GM18499 (cell line): ENCODE measurements at regions not wholly inside any gene's neighbourhood (a gene's known extent, or its start where the extent isn't known, plus 50 kb on each side); places are given as distances from the start of the nearest gene placed in this dataset.

Experiments used
- ATAC-seq: cut with Tn5 transposase; IDR thresholded peaks from one replicate; pipeline ENCODE4 v1.9.1; 2021; ENCODE audit warnings: moderate number of reproducible peaks; ENCODE audit not compliant: insufficient read depth, unreplicated experiment

DNA sequence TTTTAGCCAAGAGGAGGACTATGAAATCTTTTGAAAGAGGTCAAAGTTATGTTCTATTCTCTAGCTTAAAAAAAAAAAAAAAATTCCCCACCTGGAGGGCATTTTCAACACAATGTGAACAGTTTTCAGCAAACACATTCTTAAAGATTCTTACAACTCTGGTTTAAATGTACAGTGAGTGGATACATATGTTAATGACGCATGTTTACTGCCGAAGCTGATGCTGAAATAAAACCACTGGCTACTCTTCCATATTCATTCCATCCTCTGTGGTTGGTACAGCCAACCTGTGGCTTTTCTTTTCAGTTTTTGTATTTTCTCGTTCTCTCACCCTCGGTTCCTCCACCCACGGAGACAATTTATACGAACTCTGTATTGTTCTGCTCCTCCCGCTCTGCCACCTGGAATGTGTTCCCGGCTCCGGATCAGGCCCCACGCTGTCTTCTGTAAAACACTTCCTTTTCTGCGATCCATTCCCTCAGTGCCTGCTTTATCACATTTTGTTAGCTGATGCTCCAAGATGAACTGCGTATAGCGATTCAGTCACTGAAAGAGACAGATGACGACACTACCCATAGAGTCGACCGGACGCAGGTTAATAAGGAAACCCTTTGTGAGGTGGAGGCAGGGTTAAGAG, 466.4 kb upstream of the ARGLU1 start:
- no peak for ATAC-seq

GRCh38 chr13:107031716-107032115, 463.8 kb upstream of the ARGLU1 start:
- ATAC-seq, result no peak

DNA sequence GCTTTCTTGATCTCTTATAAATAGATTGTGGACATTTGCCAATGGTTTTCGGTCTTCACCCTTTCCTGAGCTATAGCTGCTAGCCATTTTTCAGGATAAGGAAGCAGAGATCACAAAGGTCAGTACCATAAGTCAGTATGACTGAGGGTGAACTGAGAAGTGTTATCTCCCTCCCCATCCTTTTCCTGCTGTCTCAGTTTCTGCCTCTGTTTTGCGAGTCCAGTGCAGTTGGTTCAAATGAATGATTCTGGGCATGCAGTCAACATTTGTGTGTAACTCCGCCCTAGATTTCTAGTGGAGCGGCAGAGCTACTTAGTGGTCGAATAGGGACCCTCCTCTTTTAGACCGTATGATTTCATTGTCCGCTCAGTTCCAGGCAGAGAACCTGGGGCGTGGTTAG, 460.8 kb upstream of the ARGLU1 start:
- no peak for ATAC-seq

DNA sequence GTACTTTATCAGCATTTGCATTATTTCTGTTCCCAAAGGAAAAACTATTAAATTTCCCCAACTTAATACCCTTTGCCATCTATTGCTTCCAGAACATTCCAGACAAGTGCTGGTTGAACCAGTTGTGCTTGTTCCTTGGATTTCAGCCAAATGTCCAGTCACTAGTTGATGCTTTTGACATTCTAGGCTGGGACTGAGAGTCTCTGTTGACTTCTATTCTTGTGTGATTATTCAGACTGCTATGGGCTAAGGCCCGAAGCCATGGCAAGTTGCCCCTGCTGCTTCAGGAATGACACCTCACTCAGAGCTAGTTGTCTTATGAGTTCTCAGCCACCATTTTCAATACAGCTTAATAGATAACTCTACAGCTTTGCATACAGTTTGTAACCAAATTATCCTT, 458.1 kb upstream of the ARGLU1 start:
- no peak for ATAC-seq

DNA sequence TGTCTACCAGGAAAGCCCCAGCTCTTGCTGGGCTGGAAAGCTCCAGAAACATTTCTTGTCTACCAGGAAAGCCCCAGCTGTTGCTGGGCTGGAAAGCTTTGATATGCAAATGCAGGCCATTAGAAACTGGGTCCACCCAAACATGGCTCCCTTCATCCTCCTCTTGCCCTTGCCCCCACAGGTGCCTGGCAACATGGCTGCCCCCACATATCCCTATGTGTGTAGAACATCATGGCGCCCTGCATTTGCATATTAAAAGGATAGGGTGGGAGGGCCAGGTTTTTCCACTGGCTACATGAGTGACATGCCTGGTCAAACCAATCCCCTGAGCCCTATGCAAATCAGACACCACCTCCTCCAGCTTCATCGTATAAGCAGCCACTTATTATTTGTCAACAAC, 455.4 kb upstream of the ARGLU1 start:
- no peak for ATAC-seq

DNA sequence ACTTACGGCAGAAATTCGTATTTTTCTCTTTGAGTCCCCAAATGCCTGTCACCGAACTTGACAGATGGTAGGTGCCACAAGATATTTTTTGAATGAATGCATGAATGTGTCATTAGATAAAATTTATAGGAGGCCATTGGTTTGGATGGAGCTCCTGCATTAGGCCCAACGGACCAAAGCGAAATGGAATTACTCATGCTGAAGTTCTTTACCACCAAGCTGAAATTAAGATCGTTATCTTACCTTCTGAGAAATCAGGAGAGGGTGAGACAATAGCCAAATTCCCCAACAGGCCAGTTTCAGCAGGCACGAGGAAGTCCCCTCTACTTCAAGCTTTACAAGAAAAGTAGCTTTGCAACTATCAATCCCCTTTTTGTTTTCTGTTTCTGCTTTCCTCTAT, 452.5 kb upstream of the ARGLU1 start:
- ATAC-seq, result no peak

DNA sequence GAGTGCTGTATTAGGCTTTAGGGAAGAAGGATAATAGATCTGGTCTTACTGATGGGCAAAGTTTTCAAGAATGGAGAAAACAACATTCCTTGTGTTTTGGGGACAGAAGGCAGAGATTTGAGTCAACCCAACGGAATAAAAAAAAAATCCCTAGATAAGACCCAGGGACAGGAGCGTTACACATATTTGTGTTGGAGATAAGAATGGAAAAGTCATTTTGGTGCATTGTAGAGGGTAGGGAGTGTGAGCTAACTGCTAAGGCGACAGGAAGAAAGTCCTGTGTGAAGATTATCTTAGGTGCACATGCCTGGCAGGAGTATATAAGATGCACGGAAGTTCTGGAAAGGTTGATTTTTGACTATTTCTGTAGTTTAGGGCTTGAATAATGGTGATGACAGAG, 450.3 kb upstream of the ARGLU1 start:
- no peak for ATAC-seq

DNA sequence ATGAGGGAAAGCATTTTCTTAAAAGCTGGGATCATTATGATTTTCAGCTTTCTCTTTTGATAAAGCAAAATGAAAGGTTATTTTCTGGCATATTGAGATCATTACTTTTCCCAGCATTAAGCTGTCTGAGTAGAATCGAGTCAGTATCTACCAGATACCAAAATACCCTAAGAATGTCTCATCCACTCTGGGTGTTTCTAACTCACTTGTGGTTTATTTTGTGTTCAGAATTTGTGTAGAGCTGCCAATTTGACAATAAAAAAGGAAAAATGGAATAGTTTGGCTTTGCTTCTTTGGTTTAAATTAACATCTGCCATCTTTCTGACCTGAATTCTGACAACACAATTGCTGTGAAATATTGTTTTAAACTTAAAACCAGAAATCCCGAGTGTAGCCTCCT, 438.7 kb upstream of the ARGLU1 start:
- ATAC-seq, result no peak

DNA sequence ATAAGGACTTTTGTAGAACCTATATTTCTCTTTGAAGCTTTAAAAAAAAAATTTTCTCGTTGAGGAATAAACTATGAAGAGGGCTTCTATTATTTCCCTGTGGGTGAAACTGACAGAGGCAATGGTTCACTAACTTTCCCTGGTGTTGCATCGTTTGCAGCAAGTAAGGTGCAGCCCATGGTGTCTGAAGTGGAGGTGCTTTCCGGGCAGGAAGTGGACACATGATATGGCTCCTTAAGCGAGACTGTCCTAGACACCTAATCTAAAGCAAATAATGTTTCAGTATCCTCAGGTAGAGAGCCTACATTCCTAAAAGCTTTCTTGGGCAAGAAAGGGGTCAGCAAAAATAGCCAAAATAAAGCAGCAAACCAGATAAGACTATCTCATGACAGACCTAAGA, 437.6 kb upstream of the ARGLU1 start:
- ATAC-seq, result no peak

- ATAC-seq, result no peak
These were observed 436.0 kb upstream of the ARGLU1 start for GRCh38 chr13:107003911-107004310.

- ATAC-seq, result no peak
These were observed 430.7 kb upstream of the ARGLU1 start for GRCh38 chr13:106998664-106999063.

GRCh38 chr13:106997696-106998095, 429.8 kb upstream of the ARGLU1 start:
- no peak for ATAC-seq

GRCh38 chr13:106996867-106997618, 429.1 kb upstream of the ARGLU1 start:
- no peak for ATAC-seq

- no peak for ATAC-seq
These were observed 422.7 kb upstream of the ARGLU1 start for GRCh38 chr13:106990594-106990993.

DNA sequence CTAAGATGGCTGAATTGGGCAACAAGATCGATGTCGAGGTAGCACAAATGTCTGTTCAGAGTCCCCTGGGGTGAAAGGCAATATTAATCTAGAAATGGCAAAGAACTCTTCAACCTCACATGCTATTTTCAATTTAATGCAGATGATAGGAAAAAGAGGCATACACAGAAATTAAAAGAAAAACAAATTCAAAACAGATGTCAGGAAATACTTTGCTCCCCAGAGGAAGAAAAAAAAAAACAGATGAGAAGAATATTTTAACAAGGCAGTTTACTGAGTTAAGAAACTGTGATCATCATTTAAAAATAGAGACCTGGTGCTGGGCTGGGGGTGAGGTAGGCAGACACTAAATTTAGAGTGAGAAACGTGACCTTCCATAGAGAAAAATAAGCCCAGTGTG, 421.9 kb upstream of the ARGLU1 start:
- ATAC-seq, result no peak

- ATAC-seq, result no peak
These were observed 419.5 kb upstream of the ARGLU1 start for GRCh38 chr13:106987427-106987785.

GRCh38 chr13:106986687-106987426, 418.9 kb upstream of the ARGLU1 start:
- ATAC-seq, result no peak

- ATAC-seq, result no peak
These were observed 418.1 kb upstream of the ARGLU1 start for GRCh38 chr13:106986033-106986484.

GRCh38 chr13:106985481-106985880, 417.5 kb upstream of the ARGLU1 start:
- no peak for ATAC-seq

GRCh38 chr13:106981051-106981450, 413.1 kb upstream of the ARGLU1 start:
- no peak for ATAC-seq

DNA sequence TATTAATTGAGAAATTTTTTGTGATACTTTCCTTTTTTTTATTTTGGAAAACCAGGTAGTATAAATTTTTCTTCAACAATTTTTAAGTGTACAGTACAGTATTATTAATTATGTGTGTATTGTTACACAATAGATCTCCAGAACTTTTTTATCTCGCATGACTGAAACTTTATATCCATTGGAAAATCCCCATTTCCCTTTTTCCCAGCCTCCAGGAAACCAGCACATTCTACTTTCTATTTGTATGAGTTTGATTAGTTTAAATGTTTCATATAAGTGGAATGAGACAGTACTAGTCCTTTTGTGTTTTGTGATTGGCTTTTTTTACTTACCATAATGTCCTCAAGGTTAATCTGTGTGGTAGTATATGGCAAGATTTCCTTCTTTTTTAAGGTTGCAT, 399.5 kb upstream of the ARGLU1 start:
- no peak for ATAC-seq
